ENCODE measurements at regions not wholly inside any gene's neighbourhood (a gene's known extent, or its start where the extent isn't known, plus 50 kb on each side); places are given as distances from the start of the nearest gene placed in this dataset.

DNA sequence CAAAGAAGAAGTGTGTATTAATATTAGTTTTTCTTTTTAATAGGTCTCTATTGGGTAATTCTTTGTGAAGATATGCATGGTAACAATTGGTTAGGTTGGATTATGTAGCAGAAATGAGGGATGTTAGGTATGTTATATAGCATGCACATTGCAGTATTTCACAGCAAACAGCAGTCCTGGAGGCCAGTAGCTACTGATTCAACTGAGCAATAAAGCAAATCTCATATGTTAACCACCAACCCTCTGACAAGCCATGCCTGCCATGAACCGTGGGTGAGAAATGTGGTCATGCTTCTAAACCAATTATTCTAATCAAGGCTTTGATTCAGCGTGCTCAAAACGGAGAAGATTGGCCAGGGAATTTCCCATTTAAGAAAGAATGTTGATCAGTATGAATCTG is 313.0 kb upstream of the CDH6 start:
- no peaks in the 10 kb centered on the region for H3K27me3 ChIP-seq
- no peak overlapping the region for H3K4me3 ChIP-seq
- no peak for DNase-seq (ENCODE audit: extremely low spot score in 2 of 2)
- intact Hi-C loops (cut with DNase I) = no loop called here
- H3K4me1 ChIP-seq = no peaks in the 10 kb centered on the region
- no peak overlapping the region for H3K27ac ChIP-seq
- no peaks in the 10 kb centered on the region for H3K9me3 ChIP-seq
- no peaks in the 10 kb centered on the region for H3K36me3 ChIP-seq
- TF ChIP-seq, protein P1, sequence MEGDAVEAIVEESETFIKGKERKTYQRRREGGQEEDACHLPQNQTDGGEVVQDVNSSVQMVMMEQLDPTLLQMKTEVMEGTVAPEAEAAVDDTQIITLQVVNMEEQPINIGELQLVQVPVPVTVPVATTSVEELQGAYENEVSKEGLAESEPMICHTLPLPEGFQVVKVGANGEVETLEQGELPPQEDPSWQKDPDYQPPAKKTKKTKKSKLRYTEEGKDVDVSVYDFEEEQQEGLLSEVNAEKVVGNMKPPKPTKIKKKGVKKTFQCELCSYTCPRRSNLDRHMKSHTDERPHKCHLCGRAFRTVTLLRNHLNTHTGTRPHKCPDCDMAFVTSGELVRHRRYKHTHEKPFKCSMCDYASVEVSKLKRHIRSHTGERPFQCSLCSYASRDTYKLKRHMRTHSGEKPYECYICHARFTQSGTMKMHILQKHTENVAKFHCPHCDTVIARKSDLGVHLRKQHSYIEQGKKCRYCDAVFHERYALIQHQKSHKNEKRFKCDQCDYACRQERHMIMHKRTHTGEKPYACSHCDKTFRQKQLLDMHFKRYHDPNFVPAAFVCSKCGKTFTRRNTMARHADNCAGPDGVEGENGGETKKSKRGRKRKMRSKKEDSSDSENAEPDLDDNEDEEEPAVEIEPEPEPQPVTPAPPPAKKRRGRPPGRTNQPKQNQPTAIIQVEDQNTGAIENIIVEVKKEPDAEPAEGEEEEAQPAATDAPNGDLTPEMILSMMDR (IDR thresholded peaks at IDR 0.05) = no peak
- no peak for TF ChIP-seq POLR2AphosphoS5 (IDR thresholded peaks at IDR 0.05; ENCODE audit: insufficient read depth in 1 of 2, low read depth in 1 of 2)
- TF ChIP-seq POLR2A (IDR thresholded peaks at IDR 0.05) = no peak

GRCh38 chr5:30879887-30880286 is 313.6 kb upstream of the CDH6 start:
- DNase-seq (ENCODE audit: extremely low spot score in 2 of 2) = no peak
- intact Hi-C loops (cut with DNase I) = no loop called here

DNA sequence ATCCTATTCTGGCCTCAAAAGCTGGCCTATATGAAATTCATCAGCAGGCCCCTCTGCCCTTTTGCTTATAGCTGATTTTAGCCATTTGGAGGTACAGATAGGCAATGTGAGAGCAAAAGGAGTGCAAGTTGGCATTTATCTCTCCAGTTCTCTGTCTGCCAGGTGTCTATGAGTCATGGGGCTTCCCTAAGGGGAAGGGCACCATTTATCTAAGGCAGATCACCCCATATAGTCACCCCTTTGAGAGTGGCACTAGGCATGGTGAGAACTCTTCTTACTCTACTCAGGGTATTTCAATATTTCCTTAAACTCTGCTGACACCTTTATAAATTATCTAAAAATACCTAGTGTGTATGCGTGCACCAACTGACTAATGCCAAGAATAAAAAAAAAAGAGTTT is 314.7 kb upstream of the CDH6 start:
- intact Hi-C loops (cut with DNase I) = no loop called here

More at GRCh38 chr5:30879887-30880286, 313.6 kb upstream of the CDH6 start:
- H3K27me3 ChIP-seq = no peaks in the 10 kb centered on the region
- no peak overlapping the region for H3K27ac ChIP-seq
- H3K4me3 ChIP-seq = no peak overlapping the region
- no peaks in the 10 kb centered on the region for H3K4me1 ChIP-seq
- H3K9me3 ChIP-seq = no peaks in the 10 kb centered on the region
- TF ChIP-seq POLR2AphosphoS5 (IDR thresholded peaks at IDR 0.05; ENCODE audit: insufficient read depth in 1 of 2, low read depth in 1 of 2) = no peak
- TF ChIP-seq, protein P1 (IDR thresholded peaks at IDR 0.05) = no peak
- TF ChIP-seq POLR2A (IDR thresholded peaks at IDR 0.05) = no peak
- no peaks in the 10 kb centered on the region for H3K36me3 ChIP-seq

GRCh38 chr5:30878296-30878695 is 315.2 kb upstream of the CDH6 start:
- H3K9me3 ChIP-seq = no peaks in the 10 kb centered on the region
- intact Hi-C loops (cut with DNase I) = no loop called here
- no peak for DNase-seq (ENCODE audit: extremely low spot score in 2 of 2)
- H3K4me3 ChIP-seq = no peak overlapping the region
- no peaks in the 10 kb centered on the region for H3K36me3 ChIP-seq
- H3K27me3 ChIP-seq = no peaks in the 10 kb centered on the region
- TF ChIP-seq, protein P1 (IDR thresholded peaks at IDR 0.05) = no peak
- TF ChIP-seq POLR2AphosphoS5 (IDR thresholded peaks at IDR 0.05; ENCODE audit: insufficient read depth in 1 of 2, low read depth in 1 of 2) (no peak), POLR2A (IDR thresholded peaks at IDR 0.05) (no peak)
- H3K4me1 ChIP-seq = no peaks in the 10 kb centered on the region
- no peak overlapping the region for H3K27ac ChIP-seq

More for the DNA sequence above, 314.7 kb upstream of the CDH6 start:
- Histone ChIP-seq H3K9me3 (no peaks in the 10 kb centered on the region), H3K27me3 (no peaks in the 10 kb centered on the region), H3K4me3 (no peak overlapping the region), H3K36me3 (no peaks in the 10 kb centered on the region), H3K4me1 (no peaks in the 10 kb centered on the region), H3K27ac (no peak overlapping the region)
- DNase-seq (ENCODE audit: extremely low spot score in 2 of 2) = no peak
- TF ChIP-seq, protein P1 (IDR thresholded peaks at IDR 0.05) = no peak
- TF ChIP-seq POLR2A (IDR thresholded peaks at IDR 0.05) = no peak
- TF ChIP-seq POLR2AphosphoS5 (IDR thresholded peaks at IDR 0.05; ENCODE audit: insufficient read depth in 1 of 2, low read depth in 1 of 2) = no peak

DNA sequence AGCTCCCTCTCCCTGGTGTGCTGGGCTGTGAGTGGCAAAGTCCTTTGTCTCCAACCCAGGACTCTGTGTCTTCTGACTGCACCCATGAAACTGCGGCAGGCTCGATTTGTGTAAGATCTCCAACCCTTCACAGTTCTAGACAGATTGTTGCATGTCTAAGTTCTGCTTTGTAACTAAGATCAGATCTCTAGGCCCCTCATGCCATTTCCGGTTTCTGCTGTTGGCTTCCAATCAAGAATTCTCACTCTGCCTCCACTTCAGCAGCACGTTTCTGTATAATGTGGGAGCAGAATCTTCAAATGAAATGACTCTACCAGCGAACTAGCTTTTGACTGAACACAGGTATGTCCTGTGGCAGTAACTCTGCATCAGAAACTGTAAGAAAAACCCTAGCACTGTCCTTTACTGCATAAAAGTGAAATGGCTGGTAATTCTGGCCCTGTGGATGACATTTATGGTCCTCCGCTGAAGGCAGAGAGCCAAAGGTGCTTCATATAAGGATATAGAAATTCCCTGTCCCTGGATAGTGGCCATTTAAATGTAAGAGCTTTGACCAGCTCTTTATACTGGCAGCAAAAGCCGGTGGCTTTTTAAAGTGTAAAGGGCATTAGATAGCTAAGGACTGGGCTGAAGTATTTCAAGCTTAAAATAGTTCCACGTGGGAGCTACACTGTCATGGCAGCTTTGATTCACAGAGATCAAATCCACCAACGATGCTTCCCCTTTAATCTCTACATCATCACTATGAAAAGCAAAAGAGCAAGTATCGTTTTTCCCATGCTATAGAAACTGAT is 319.0 kb upstream of the CDH6 start:
- intact Hi-C loops (cut with DNase I) = no loop called here
- no peak overlapping the region for H3K4me3 ChIP-seq
- H3K9me3 ChIP-seq = no peaks in the 10 kb centered on the region
- no peak for DNase-seq (ENCODE audit: extremely low spot score in 2 of 2)
- TF ChIP-seq, protein P1 (IDR thresholded peaks at IDR 0.05) = no peak
- TF ChIP-seq POLR2A (IDR thresholded peaks at IDR 0.05) = no peak
- no peak for TF ChIP-seq POLR2AphosphoS5 (IDR thresholded peaks at IDR 0.05; ENCODE audit: insufficient read depth in 1 of 2, low read depth in 1 of 2)
- H3K4me1 ChIP-seq = no peaks in the 10 kb centered on the region
- no peak overlapping the region for H3K27ac ChIP-seq
- H3K36me3 ChIP-seq = no peaks in the 10 kb centered on the region
- H3K27me3 ChIP-seq = no peaks in the 10 kb centered on the region
